NOMO-1 treated with dmso at 0.1 percent for 144 hours (cell line): ENCODE measurements at regions not wholly inside any gene's neighbourhood (a gene's known extent, or its start where the extent isn't known, plus 50 kb on each side); places are given as distances from the start of the nearest gene placed in this dataset.
A peak's percentile ranks its signal among the peaks of the same experiment; 100 is the strongest.

Experiments
- DNase-seq: peaks from one replicate; lab custom pipeline; 2025; ENCODE audit not compliant: unreplicated experiment; lab: John Stamatoyannopoulos, UW

DNA sequence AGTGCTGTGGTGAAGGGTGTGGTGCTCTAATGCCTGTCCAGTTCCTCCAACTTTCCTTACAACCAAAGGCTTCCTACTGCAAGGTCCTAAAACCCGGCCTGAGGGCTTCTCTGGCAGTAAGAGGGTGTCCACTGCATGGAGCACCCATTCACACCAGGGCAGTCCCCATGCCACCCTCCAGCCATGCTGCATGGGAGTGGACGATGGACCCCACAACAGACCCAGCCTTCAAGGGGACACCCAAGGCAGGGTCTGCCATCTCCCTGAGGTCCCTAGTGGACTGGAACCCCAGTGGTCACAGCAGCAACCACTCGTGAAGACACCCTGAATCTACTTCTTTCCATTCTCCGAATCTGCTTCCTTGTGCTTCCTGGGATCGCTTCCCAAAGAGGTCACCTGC is 117.6 kb upstream of the SOX1 start:
- DNase-seq = no peak

DNA sequence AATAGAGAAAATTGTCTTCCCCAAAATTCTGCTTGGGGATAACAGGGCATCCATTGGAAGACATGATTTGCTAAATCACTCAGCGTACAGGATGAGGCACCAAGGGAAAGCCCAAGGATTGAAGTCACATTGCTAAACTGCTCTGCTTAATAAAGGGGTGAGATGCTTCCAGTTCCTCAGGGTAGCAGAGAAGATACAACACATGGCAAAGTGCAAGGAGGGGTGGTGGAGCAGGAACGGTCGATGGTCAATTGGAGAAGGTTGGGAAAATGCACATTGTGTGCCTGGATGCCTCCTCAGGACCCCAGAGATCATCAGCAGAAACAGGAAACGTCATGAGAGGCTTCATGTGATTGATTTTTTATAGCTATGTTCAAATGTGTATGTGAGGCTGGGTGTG is 116.3 kb upstream of the SOX1 start:
- no peak for DNase-seq

DNA sequence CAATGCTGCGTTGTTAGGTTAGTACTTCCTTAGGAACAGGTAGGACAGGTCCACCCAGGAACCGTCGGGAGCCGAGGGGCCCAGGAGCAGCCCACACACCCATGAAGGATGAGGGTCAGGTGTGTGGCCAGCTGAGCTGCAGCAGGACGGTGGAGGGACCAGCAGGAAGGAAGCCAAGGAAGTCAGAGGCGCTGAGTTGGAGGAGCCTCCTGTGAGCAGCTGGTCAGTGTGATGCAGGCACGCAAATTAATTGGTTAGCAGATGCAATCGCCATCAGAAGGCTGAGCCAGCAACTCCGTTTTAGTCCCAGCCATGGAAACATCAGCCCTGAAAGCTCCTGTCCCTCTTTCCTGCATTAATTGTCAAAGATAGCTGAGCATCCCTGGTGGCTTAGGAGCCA is 114.9 kb upstream of the SOX1 start:
- no peak for DNase-seq

DNA sequence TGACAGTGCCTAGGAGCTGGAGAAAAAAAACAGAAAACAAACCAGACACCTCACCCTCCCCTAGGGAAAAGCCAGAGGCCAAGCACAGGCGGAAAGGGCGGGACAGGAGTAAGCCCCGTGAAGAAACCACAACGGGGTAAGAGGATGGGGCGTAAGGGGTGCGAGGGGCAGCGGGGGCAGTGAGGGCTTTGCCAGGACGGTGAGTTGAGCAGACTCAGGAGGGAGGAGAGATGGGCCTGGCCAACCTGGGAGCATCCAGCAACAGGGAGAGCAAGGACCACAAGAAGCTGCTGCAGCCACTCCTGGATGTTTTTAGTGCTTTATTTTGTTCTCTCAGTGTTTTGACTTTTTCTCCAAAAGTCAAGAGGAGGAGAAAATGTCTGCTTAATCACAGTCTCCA is 114.1 kb upstream of the SOX1 start:
- no peak for DNase-seq

DNA sequence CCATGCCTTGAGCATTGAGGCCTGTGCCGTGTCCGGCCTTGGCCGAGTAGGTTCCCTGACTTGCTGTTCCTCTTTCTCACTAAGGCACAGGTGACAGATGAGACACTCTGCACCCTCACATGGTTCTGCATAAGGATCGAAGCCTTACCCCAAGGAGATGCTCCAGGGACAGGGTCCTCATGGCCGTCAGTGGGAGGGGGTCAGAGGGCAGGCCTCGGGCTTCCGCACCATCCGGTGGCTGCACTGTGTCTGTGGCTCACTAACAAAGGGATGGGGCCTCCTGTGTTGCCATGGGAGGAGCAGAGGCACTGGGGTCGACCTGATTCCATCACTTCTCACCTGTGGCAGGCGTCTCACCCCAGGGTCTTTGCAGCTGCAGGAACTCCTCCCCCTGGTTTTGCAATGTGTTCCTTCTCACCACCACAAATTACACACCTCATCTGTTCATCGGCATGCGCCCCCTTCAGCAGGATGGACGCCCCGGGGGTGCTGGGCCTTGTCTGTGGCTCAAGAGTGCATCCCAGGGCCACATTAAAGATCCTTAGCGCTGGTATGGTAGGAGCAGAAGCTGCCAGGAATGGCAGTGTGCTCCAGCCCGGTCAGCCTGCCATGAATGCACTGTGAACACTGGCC is 113.3 kb upstream of the SOX1 start:
- no peak for DNase-seq

DNA sequence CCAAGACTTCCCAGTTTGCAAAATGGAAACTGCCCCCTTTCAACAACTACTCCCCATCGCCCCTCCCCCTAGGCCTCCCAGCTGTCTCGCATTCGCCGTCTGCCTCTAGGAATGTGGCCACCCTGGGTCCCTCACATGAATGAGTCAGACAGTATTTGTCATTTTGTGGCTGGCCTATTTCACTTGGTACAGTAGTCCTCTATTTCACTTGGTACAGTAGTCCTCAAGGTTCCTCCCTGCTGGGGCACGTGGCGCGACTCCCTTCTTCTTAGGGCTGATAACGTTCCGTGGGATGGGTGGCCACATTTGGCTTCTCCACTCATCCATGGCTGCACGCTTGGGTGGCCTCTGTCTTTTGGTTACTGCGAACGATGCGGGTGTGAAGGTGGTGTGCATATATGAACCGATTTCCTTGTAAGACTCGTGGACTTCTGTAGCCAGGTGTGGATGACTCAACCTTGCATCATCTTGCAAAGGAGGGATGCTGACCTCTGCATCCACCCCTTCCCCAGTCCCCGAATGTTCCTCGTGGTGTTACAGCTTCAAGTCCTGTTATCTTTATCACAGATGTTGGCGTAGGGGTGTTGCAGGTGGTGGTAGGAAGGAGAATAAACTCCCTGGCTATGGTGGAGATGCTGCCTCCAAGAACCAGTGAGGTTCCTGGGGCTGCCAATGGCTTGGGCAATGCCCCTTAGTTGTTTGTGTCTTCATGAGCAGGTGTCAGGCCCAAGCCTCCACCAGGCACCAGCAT is 112.1 kb upstream of the SOX1 start:
- DNase-seq = no peak

DNA sequence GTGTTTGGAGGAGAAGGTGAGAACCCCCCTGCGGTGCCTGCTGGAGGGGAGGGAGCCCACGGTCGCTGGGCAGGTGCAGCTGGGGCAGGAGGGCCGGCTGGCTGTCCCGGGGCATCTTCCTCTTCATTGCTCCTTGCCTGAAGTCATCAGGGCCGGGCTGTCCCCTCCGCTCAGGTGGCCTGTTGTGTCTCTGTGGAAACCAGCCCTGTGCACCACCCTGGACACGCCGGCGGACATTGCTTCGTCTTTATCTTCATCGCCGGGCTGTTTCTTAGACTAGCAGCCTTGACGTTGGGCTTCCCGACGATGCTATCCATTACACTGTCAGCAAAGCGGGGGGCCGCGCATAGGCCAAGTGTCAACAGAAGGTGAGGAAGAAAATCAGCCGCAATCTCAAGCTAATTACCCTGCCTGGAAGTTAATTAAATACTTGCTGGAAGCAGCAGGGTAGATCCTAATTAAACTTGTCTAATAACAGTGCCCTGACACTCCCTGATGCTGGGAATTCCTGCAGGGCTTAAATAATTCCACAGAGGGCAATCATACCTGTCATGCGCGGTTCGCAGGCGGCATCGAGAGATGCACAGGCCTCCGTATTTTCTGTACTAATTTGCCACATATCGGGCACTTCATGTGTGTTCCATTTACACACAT is 111.4 kb upstream of the SOX1 start:
- DNase-seq = no peak

DNA sequence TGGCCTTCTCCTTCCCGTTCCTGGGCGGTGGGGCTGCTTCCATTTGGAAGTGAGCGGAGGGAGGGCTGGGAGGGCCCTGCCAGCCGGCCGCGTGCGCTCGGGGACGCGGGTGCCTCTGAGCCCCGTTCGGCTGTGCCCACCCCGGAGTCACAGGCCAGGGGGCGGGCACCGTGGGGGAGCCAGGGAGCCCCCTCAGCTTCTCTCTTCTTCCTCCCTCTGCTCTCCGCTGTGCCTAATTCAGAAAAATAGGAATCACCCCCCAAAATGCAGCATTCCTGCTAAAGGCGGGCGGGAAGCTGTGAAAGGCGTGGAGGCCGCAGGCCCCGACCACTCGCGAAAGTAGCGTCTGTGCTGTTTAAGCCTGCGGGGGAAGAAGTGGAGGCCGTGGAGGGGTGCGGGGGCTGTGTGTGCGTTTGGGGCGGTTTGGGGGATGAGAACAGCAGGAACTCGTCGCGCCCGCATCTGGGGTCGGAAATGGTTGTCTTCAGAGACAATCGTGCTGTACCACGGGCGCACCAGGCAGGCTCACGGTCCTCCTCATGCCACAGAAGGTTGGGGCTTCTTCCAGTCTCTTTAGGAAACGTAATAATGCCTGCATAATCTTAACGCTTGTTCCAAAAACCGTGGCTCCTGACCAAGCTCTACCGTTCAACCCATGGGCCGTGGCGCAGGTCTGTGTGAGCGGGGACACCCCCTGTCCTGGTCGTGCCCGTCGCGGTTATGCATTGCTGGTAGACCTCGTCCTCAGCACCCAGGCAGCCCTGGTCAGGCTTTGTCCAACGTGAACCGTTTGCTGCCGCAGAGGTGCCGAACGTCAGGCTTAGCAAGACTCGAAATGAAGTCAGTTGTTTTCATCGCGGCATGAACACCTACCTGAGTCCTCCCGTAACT is 110.4 kb upstream of the SOX1 start:
- no peak for DNase-seq

DNA sequence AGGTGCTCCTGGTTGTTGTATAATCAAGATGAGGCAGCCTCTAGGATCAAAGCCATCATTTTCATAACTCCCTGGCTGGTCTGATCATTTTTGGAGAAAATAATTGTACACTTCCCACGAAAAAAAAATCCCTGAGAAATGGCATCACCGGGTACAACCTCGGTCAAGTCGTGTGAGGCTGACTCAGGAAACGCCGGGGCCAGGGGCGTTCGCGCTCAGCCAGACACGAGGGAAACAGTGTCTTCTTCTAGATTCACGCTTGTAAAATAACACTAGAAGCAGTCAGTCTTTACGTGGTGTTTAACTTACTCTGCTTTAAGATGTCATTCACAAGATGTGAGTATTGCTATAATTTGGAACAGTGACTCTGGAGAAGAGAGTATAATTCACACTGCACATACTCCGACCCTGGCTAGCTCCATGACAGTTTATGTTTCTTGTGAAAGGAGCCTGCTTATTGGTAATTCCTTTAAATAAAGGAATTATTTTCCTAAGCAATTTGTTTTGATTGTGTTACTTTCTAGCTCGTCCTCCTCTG is 109.0 kb upstream of the SOX1 start:
- DNase-seq = no peak

DNA sequence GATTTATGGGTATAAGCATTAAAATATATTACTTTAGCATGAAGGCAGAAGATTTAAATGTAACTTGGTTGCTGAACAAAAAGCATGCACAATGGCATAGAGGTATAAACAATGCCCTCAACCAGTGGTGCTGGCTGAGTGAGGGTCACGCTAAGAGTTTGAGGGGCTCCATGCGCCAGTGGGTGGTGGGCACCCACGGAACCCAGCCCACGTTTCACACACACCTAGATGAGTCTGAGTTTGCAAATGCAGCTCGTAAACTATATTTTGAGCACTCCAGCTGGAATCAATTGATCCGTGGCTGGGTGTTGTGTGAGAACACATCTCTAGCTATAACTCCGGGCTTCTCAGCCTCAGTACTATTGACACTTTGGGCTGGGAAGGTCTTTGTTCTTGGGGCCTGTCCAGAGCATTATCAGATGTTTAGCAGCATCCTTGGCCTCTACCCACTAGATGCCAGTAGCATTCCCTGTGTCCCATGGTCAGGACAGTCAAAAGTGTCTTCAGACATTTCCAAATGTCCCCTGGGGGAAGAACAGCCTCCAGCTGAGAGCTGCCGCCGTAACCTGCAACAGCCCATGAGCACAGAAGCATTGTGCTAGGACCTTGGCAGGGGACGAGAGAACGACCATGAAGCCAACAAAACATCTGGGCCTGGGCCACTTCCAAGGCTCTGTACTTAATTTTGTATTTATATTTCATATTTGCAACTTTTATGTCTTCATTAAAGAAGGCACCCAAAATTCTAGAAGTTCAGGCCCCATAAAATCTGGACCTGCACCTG is 108.1 kb upstream of the SOX1 start:
- DNase-seq = no peak

DNA sequence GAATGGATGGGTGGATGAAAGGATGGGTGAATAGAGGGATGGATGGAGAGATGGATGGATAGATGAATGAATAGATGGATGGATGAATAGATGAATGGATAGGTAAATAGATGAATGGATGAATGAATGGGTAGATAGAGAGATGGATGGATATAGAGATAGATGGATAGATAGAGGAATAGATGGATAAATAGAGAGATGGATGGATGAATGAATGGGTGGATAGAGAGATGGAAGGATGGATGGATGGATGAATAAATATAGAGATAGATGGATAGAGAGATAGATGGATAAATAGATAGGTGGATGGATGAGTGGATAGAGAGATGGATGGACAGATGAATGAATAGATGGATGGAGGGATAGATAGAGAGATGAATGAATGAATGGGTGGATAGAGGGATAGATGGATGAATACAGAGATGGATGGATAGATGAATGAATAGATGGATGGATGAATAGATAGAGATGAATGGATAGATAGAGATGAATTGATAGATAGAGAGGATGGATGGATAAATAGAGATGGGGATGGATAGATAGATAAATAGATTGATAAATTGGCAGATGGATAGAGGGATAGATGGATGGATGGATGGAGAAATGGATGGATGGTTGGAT is 106.7 kb upstream of the SOX1 start:
- DNase-seq = no peak

DNA sequence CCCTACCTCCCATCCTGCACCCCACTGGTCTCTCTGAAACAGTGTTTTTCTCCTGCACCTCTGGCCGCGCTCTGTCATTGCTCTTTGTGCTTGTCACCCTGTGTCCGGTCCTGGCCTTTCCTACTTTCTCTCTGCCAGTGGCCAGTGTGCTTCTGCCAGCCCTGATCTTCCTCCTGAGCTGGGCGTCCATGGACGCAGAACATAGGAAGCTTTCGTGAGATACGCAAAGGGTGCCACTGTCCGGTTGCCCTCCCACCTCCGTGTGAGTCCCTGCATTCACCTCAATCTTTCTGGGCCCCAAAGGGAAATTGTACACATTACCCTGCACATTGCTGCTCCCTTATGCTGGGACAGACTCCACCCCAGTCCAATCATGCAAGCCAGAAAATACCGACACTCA is 105.7 kb upstream of the SOX1 start:
- no peak for DNase-seq

DNA sequence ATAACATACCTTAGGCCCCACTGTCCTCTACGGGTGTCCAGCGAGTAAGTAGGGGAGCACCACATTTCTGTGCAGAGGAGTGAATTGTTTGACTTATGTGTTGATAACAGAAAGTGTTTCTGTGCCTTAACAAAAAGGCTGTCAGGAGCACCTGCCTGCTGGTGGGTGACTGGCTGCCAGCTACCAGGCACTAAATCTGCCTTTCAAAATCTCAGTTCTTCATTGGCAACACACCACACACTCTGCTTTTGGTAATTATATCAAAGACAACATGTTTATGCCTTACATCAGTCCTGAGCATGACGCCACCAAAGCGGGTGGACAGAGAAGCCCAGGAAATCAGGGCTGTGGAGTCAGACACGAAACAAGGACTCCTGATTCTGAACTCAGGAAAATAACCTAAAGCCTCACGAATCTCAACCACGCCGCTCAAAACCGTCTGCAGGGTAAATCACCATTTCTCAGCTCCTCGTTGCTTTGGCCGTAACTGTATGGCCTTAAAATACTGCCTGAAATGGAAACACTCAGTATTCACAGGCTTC is 105.2 kb upstream of the SOX1 start:
- no peak for DNase-seq

DNA sequence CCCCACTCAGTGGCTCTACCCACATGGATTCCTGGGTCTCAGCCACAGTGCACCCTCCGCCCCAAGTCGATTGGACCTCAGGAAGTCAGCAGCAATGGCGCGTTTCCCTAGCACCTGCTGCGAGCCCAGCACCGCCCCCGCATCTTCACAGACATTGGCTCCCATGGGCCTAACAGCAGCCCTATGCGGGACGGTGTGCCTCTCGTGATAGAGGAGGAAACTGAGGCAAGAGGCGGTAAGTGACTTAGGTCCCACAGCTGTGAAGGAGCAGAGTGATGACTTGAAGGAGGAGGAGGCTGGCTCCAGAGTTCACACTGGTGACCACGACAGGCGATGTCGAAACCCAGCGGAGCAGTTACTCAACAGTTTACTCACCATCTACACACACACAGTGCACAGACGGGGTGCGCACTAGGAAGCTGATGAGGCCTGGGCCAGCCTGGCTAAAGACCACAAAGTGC is 104.5 kb upstream of the SOX1 start:
- DNase-seq = peak; percentile 2

DNA sequence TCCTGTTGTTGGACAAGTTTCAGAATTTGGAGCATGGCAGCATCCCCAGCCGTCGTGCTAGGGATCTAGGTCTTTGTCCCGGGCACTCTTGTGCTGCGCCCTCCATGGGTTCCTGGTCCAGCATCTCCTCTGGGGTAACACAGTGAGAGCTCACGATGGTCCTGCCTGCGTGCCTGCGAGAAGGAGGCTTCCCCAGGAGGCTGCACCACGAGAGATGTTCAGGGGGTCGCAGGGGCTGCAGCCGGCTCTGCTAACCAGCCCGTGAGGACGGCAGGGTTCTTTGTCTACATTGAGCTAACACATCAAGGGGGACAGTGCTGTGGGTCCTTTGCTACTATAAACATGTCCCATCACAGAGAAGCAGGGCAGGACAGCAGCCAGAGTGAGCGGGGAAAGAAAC is 103.9 kb upstream of the SOX1 start:
- no peak for DNase-seq

DNA sequence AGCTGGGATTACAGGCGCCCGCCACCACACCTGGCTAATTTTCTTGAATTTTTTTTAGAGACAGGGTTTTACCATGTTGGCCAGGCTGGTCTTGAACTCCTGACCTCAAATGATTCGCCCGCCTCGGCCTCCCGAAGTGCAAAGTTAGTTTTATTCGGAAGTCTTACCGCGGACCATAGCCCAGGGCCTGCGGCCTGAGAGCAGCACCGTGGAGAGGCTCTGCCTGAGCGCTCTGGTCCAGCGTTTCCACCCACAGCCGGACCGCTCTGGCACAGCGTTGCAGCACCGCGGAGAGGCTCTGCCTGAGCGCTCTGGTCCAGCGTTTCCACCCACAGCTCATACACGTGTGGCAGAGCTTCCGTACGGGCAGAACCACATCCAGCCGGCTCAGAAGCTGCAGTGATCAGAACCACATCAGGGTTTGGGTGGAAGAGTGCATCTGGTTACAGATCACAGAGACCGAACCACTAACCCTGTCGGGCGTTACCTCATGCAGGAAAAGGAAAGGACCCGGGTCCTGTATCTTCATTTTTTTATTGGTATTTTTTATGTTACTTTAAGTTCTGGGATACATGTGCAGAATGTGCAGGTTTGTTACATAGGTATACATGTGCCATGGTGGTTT is 102.4 kb upstream of the SOX1 start:
- no peak for DNase-seq

DNA sequence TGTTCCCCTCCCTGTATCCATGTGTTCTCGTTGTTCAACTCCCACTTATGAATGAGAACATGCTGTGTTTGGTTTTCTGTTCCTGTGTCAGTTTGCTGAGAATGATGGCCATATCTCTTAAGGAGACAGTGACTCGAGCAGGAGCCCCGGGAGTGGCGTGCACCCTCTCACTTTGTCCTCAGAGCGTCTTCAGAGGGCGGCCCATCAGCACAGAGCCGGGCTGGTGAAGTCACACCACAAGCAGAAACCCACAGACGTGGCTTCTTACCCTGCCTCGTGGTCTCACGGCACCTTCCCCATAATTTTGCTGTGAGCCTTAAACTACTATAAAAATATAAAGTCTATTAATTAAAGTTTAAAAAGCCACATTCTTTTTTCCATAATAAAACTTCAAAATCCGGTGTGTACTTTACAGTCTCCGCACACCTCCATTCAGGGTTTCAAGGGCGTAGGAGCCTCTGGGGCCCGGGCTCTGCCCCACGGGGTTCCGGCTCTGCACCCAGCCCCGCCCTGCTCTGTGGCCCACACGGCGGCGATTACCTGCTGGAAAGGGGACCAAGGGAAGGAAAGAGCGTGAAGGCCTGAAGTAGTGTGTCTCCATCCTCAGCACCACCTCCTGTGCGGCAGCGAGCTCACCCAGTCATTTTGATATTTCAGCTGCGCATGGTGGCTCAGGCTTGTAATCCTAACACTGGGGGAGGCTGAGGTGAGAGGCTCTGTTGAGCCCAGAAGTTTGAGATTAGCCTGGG is 101.3 kb upstream of the SOX1 start:
- no peak for DNase-seq

DNA sequence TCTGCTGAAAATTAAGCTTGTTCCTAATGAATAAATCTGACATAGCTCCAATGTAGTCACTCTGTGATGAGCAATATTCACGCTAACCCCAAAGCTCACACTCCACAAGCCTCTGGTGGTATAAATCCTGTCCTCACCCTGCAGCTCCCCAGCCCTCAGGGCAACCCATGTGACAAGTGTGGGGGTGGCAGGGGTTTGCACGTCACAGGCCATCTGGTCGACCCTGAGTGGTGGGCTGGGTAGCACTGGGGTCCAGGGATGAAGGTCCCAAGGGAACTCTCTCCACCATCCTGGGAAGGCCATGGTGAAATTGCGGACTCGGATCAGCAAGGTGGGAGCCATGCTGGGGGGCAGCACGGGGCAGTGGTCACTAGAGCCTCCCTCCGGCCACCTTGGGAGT is 100.0 kb upstream of the SOX1 start:
- DNase-seq = no peak
